Glomerular visceral epithelial cell (primary cell): ENCODE measurements at regions not wholly inside any gene's neighbourhood (a gene's known extent, or its start where the extent isn't known, plus 50 kb on each side); places are given as distances from the start of the nearest gene placed in this dataset.

Experiments
- DNase-seq: peaks from one replicate; pipeline ENCODE4 v3.0.0-alpha.2; 2016; ENCODE audit errors: extremely low spot score

- no peak for DNase-seq
Measured at GRCh38 chr2:15807418-15808203, 132.7 kb upstream of the MYCN start.

- DNase-seq: no peak
Measured at GRCh38 chr2:15808204-15808910, 132.0 kb upstream of the MYCN start.

DNA sequence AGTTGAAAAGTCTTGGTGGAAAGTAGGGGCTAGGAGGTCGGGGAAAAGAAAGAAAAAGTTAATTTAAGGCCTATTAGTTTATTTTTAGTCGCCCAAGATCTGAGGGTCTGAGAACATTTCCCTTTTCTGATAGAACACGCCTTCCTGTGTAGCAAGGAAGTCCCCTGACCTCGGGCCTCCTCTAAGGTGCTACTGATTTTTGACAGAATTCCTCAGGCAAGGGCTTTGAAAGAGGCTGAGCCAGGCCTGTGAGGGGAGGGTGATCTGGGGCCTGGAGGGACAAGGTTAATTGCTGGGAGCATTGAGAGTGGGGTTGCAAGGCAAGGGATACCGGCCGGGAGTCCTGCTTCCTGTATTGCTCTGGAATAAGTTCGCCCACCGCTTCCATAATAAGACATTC, 131.4 kb upstream of the MYCN start:
- no peak for DNase-seq

- DNase-seq: no peak
Measured at GRCh38 chr2:15809404-15809803, 130.9 kb upstream of the MYCN start.

GRCh38 chr2:15810477-15811150, 129.7 kb upstream of the MYCN start:
- DNase-seq: no peak

- peak; percentile 81 for DNase-seq
Measured at GRCh38 chr2:15811367-15811766, 129.0 kb upstream of the MYCN start.

- DNase-seq: no peak
Measured at GRCh38 chr2:15812187-15812780, 128.1 kb upstream of the MYCN start.

- no peak for DNase-seq
Measured at GRCh38 chr2:15813481-15814266, 126.7 kb upstream of the MYCN start.

GRCh38 chr2:15814403-15814802, 125.9 kb upstream of the MYCN start:
- peak; percentile 9 for DNase-seq

- DNase-seq: no peak
Measured at GRCh38 chr2:15814946-15815345, 125.4 kb upstream of the MYCN start.

DNA sequence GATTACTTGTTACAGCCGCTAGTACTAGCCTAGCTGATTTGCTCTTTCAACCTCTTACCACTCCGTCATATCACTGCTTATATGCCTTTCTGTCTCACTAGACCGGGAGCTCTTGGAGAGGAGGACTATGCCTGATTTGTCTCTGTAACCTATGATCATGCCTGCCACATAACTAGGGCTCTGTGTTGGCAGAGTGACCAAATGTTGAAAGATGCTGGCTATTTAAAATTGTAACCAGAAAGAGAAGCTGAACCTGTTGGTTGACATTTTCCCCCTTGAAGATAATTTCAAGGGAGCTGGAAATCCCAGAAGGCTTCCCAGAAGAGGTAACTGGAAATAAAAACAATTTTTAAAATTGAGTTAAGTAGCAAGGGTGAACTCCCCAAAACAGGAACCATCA, 124.1 kb upstream of the MYCN start:
- no peak for DNase-seq

DNA sequence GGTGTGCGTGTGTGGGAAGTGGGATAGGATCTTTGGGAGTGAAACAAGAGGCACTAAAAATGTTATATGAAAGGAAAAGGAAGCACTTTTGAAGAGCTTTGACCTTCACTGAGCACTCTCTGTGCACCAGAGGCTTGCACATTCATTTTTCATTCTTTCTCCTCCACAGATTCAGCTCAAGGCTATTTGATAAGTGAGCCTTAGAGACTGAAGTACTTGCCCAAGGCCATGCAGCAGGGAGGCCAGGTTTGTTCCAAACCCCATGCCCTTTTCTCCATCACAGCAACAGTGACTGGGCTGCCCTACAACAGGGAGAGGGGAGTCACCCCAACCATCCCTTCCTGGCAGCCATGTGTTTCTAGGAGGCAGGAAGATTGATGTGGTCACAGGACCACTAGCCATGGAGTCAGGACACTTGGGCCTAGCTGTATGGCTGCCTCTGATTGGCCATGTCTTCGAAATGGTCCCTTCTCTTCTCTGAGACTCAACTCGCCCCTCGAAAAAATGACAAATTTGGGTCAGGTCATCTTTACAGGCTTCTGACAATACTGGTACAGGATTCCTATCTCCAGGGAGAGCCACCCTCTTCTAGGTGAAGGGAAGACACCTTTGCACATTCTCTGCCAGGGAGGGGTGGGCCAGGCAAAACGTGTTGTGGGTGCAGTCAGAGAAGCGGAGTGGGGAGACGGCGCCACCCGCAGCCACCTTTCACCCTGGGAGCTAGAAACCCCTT, 123.5 kb upstream of the MYCN start:
- no peak for DNase-seq

DNA sequence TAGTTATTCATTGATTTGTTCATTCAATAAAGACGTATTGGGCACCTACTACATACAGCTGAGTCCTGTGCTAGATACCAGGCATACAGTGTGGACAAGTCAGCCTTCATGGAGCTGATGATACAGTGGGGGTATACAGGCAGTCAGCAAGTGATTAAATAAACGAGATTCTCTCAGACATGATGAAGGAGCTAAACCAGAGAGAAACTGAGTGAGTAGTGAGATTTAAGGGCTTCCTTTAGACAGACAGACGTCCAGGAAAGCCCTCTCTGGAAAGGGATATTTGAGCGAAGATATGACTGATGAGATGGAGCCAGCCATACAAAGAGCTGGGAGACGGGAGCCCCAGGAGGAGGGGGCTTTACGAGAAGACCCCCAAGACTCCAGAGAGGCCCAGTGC, 122.6 kb upstream of the MYCN start:
- DNase-seq: no peak

GRCh38 chr2:15818318-15818753, 122.0 kb upstream of the MYCN start:
- DNase-seq: no peak

DNA sequence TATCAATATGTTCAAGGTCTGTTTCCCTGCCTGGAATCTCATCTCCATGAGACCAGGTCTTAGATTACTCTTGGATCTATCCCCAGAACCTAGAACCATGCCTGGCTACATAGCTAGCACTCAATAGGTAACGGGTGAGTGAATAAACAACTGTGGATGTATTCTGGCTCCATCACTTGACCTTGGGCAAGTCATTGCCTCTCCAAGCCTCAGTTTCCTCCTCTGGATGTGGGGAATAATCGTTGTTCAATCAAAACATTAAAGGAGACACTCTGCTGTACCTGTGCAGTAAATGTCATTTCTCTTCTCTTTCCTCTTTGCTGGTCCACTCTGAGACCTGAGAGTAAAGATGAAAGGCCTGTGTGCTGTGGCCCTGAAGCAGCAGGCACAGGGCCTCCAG, 121.5 kb upstream of the MYCN start:
- no peak for DNase-seq

GRCh38 chr2:15819562-15820256, 120.6 kb upstream of the MYCN start:
- DNase-seq: no peak

DNA sequence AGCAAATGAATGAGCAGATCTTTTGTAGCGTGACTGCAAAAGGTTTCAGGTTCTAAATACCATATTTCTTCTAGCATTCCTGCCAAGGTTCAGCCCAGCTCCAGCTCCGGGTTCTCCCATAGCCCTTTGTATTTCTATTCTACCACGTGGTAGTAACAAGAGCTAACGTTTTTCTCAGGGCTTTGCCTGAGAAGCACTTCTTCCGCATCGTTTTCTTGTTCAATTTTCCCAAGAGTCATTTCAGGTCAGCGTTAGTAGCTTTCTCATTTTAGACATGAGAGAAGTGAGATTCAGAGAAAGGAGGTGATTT, 120.1 kb upstream of the MYCN start:
- no peak for DNase-seq

- no peak for DNase-seq
Measured at GRCh38 chr2:15820927-15821326, 119.4 kb upstream of the MYCN start.

GRCh38 chr2:15822151-15823044, 118.0 kb upstream of the MYCN start:
- no peak for DNase-seq
